Activated B cell treated with CpG ODN at 0.5 μM for 24 hours (primary cell): ENCODE measurements at regions not wholly inside any gene's neighbourhood (a gene's known extent, or its start where the extent isn't known, plus 50 kb on each side); places are given as distances from the start of the nearest gene placed in this dataset.

Experiments
- ATAC-seq: fragments of 200-7000 bp; cut with Tn5 transposase; one replicate; pipeline ENCODE4 v1.10.0; 2021; ENCODE audit warnings: low read depth, mild to moderate bottlenecking, moderate library complexity
- CTCF ChIA-PET: fragments of 350-600 bp; sonication (Branson Sonifier 250); formaldehyde crosslinking; loops from one replicate; lab custom pipeline; 2021; ENCODE audit warnings: antibody characterized with exemption; lab: Charles Lee
- POLR2A ChIA-PET: fragments of 350-600 bp; sonication (Branson Sonifier 250); formaldehyde crosslinking; loops from one replicate; lab custom pipeline; 2021; ENCODE audit warnings: antibody characterized with exemption; lab: Charles Lee
- DNase-seq: peaks from one replicate; pipeline ENCODE4 v3.0.0; 2022
- H3K27ac Mint-ChIP-seq: one replicate; pipeline ENCODE4 v1.8.0; 2020; ENCODE audit warnings: mixed read lengths
- H3K27me3 Mint-ChIP-seq: one replicate; pipeline ENCODE4 v1.8.0; 2021; ENCODE audit warnings: mixed read lengths
- H3K36me3 Mint-ChIP-seq: one replicate; pipeline ENCODE4 v1.8.0; 2021; ENCODE audit warnings: low read depth, mixed read lengths
- H3K4me1 Mint-ChIP-seq: one replicate; pipeline ENCODE4 v1.8.0; 2021; ENCODE audit warnings: mixed read lengths
- H3K4me3 Mint-ChIP-seq: one replicate; pipeline ENCODE4 v1.8.0; 2020; ENCODE audit warnings: mild to moderate bottlenecking, mixed read lengths
- H3K9me3 Mint-ChIP-seq: one replicate; pipeline ENCODE4 v1.8.0; 2020; ENCODE audit warnings: mixed read lengths
- CTCF ChIP-seq: fragments of 200-600 bp; IDR thresholded peaks from one replicate; pipeline ENCODE4 v1.8.0; 2022; ENCODE audit warnings: antibody characterized with exemption, mild to moderate bottlenecking
- intact Hi-C: fragments of 100-400 bp; cut with micrococcal nuclease; formaldehyde crosslinking; loops from one replicate; pipeline ENCODE4 v1.15.1; 2024

GRCh38 chr3:189488241-189488767 lies 142.9 kb upstream of the TP63 start:
- no peaks in the 10 kb centered on the region for H3K9me3 Mint-ChIP-seq
- ATAC-seq = no peak
- H3K27me3 Mint-ChIP-seq = no peaks in the 10 kb centered on the region
- ChIA-PET CTCF (no interaction called here), POLR2A (no interaction called here)
- no peak overlapping the region for H3K27ac Mint-ChIP-seq
- no peak for TF ChIP-seq CTCF
- no peak for DNase-seq
- no peaks in the 10 kb centered on the region for H3K36me3 Mint-ChIP-seq
- H3K4me1 Mint-ChIP-seq = no peaks in the 10 kb centered on the region
- H3K4me3 Mint-ChIP-seq = no peak overlapping the region
- intact Hi-C loops = no loop called here

- no peak for TF ChIP-seq CTCF
- ChIA-PET CTCF (no interaction called here), POLR2A (no interaction called here)
- H3K27me3 Mint-ChIP-seq = no peaks in the 10 kb centered on the region
- DNase-seq (no peak), ATAC-seq (no peak)
- no peaks in the 10 kb centered on the region for H3K4me1 Mint-ChIP-seq
- H3K4me3 Mint-ChIP-seq = no peak overlapping the region
- H3K9me3 Mint-ChIP-seq = no peaks in the 10 kb centered on the region
- intact Hi-C loops = no loop called here
- no peak overlapping the region for H3K27ac Mint-ChIP-seq
- H3K36me3 Mint-ChIP-seq = no peaks in the 10 kb centered on the region
Measured at GRCh38 chr3:189490337-189490736, 140.9 kb upstream of the TP63 start.

- Mint-ChIP-seq H3K4me3 (no peak overlapping the region), H3K9me3 (no peaks in the 10 kb centered on the region), H3K27me3 (no peaks in the 10 kb centered on the region), H3K36me3 (no peaks in the 10 kb centered on the region), H3K27ac (no peak overlapping the region), H3K4me1 (no peaks in the 10 kb centered on the region)
- intact Hi-C loops = no loop called here
- DNase-seq = no peak
- no peak for TF ChIP-seq CTCF
- CTCF ChIA-PET = no interaction called here
- POLR2A ChIA-PET = no interaction called here
- no peak for ATAC-seq
Measured at GRCh38 chr3:189490749-189491148, 140.4 kb upstream of the TP63 start.

- TF ChIP-seq CTCF = no peak
- H3K4me1 Mint-ChIP-seq = no peaks in the 10 kb centered on the region
- H3K9me3 Mint-ChIP-seq = no peaks in the 10 kb centered on the region
- POLR2A ChIA-PET = no interaction called here
- H3K27me3 Mint-ChIP-seq = no peaks in the 10 kb centered on the region
- intact Hi-C loops = no loop called here
- H3K36me3 Mint-ChIP-seq = no peaks in the 10 kb centered on the region
- CTCF ChIA-PET = no interaction called here
- H3K27ac Mint-ChIP-seq = no peak overlapping the region
- DNase-seq (no peak), ATAC-seq (no peak)
- no peak overlapping the region for H3K4me3 Mint-ChIP-seq
Measured at GRCh38 chr3:189491831-189492230, 139.4 kb upstream of the TP63 start.

- H3K4me3 Mint-ChIP-seq = no peak overlapping the region
- DNase-seq (no peak), ATAC-seq (no peak)
- ChIA-PET CTCF (no interaction called here), POLR2A (no interaction called here)
- H3K9me3 Mint-ChIP-seq = no peaks in the 10 kb centered on the region
- no peaks in the 10 kb centered on the region for H3K27me3 Mint-ChIP-seq
- no peaks in the 10 kb centered on the region for H3K36me3 Mint-ChIP-seq
- TF ChIP-seq CTCF = no peak
- no peaks in the 10 kb centered on the region for H3K4me1 Mint-ChIP-seq
- H3K27ac Mint-ChIP-seq = no peak overlapping the region
- intact Hi-C loops = no loop called here
Measured at GRCh38 chr3:189493271-189493670, 137.9 kb upstream of the TP63 start.
